ENCODE measurements at regions not wholly inside any gene's neighbourhood (a gene's known extent, or its start where the extent isn't known, plus 50 kb on each side); places are given as distances from the start of the nearest gene placed in this dataset.
"Not testable (repeated sequence)": the region's sequence is repeated elsewhere in the genome, so short reads cannot be mapped to it uniquely, and the experiment has no call there.

- H3K9me1 ChIP-seq (ENCODE audit: insufficient read depth, low read length); H2BK15ac ChIP-seq (ENCODE audit: low read depth, low read length); H3K4me3 ChIP-seq (ENCODE audit: insufficient read depth, low read depth, low read length); H2AK5ac ChIP-seq (ENCODE audit: low read depth, low read length); intact Hi-C loops (cut with micrococcal nuclease); H3K79me1 ChIP-seq (ENCODE audit: low read depth in 1 of 2, low read length in 2 of 2); H3K27ac ChIP-seq (ENCODE audit: insufficient read depth, low read length); H3K9me3 ChIP-seq (ENCODE audit: control insufficient read depth, insufficient read depth, low read length); DNase-seq; H3K4ac ChIP-seq (ENCODE audit: low read depth, low read length); H3K56ac ChIP-seq (ENCODE audit: extremely low read depth, insufficient read depth, low read length); BruUV-seq (replicated peaks); H3K27me3 ChIP-seq (ENCODE audit: control insufficient read depth, insufficient read depth, low read length); H3K14ac ChIP-seq (replicated peaks; ENCODE audit: low read depth, low read length); H2AK9ac ChIP-seq (replicated peaks; ENCODE audit: low read depth, low read length, poor library complexity); H3K4me2 ChIP-seq (ENCODE audit: low read depth, low read length); POLR2A ChIA-PET (ENCODE audit: unreplicated experiment); H4K91ac ChIP-seq (ENCODE audit: insufficient read depth, low read depth, low read length); CTCF ChIA-PET; dilution Hi-C loops (cut with HindIII; ENCODE audit: low sequenced_read_pairs, unreplicated experiment); H3K36me3 ChIP-seq (ENCODE audit: control insufficient read depth, insufficient read depth, low read length); H2BK20ac ChIP-seq (ENCODE audit: low read depth, low read length); H4K8ac ChIP-seq (ENCODE audit: low read depth in 2 of 2, low read length in 2 of 2); H2AFZ ChIP-seq (replicated peaks; ENCODE audit: low read length, poor library complexity); H4K20me1 ChIP-seq (ENCODE audit: insufficient read depth, low read length); ATAC-seq (ENCODE audit: low read depth); H3K4me1 ChIP-seq (ENCODE audit: control insufficient read depth, insufficient read depth, low read length); H2BK5ac ChIP-seq (ENCODE audit: low read depth, low read length, poor library complexity, severe bottlenecking); H4K5ac ChIP-seq (ENCODE audit: low read depth, low read length); H3K18ac ChIP-seq (ENCODE audit: low read depth, low read length); in situ Hi-C loops (cut with MboI; ENCODE audit: low sequenced_read_pairs); H3K9ac ChIP-seq (ENCODE audit: low read depth, low read length); H2BK120ac ChIP-seq (ENCODE audit: low read depth, low read length); H3K23ac ChIP-seq (ENCODE audit: low read depth, low read length): not testable (repeated sequence)
- no CpG with 5 or more reads among the region's 11 CpGs for WGBS, 2 experiments (ENCODE audit: extremely low coverage in 2 of 2, insufficient read length in 1 of 2)
These were observed 64.5 kb upstream of the PTH start for GRCh38 chr11:13560341-13560740.

Measured in IMR-90 (cell line).